ENCODE measurements at regions not wholly inside any gene's neighbourhood (a gene's known extent, or its start where the extent isn't known, plus 50 kb on each side); places are given as distances from the start of the nearest gene placed in this dataset.
"Not testable (repeated sequence)": the region's sequence is repeated elsewhere in the genome, so short reads cannot be mapped to it uniquely, and the experiment has no call there.

- H3K27me3 Mint-ChIP-seq (ENCODE audit: low read depth in 3 of 3): no peaks in the 10 kb centered on the region
- H3K9me3 Mint-ChIP-seq: peaks cover 2 to 34% (median 13%) of the 10 kb centered on the region in 6 donors
- no peaks in the 10 kb centered on the region for H3K4me1 Mint-ChIP-seq
- no peak for DNase-seq
- no peak overlapping the region for H3K4me3 Mint-ChIP-seq
- H3K36me3 Mint-ChIP-seq: no peaks in the 10 kb centered on the region
- no peak overlapping the region for H3K27ac Mint-ChIP-seq
These were observed 849.3 kb upstream of the PCDH10 start for GRCh38 chr4:132299841-132300240.

- DNase-seq: no peak
- peaks cover 5 to 25% (median 18%) of the 10 kb centered on the region in 6 donors for H3K9me3 Mint-ChIP-seq
- H3K36me3 Mint-ChIP-seq: no peaks in the 10 kb centered on the region
- H3K4me3 Mint-ChIP-seq: no peak overlapping the region
- no peaks in the 10 kb centered on the region for H3K4me1 Mint-ChIP-seq
- H3K27ac Mint-ChIP-seq: no peak overlapping the region
- H3K27me3 Mint-ChIP-seq (ENCODE audit: low read depth in 3 of 3): no peaks in the 10 kb centered on the region
These were observed 836.6 kb upstream of the PCDH10 start for GRCh38 chr4:132312521-132312920.

- Mint-ChIP-seq H3K4me1 (no peaks in the 10 kb centered on the region), H3K4me3 (no peak overlapping the region), H3K27me3 (ENCODE audit: low read depth in 3 of 3) (no peaks in the 10 kb centered on the region), H3K36me3 (no peaks in the 10 kb centered on the region), H3K27ac (no peak overlapping the region), H3K9me3 (peaks cover 2 to 22% (median 14%) of the 10 kb centered on the region in 6 donors)
- DNase-seq: no peak
These were observed 835.2 kb upstream of the PCDH10 start for GRCh38 chr4:132313852-132314251.

GRCh38 chr4:132316738-132317137, 832.4 kb upstream of the PCDH10 start:
- Mint-ChIP-seq H3K4me3 (no peak overlapping the region), H3K27ac (no peak overlapping the region), H3K4me1 (no peaks in the 10 kb centered on the region), H3K27me3 (ENCODE audit: low read depth in 3 of 3) (no peaks in the 10 kb centered on the region), H3K36me3 (no peaks in the 10 kb centered on the region), H3K9me3 (peaks cover 0 to 32% (median 16%) of the 10 kb centered on the region in 6 donors)
- DNase-seq: no peak

GRCh38 chr4:132317923-132318322, 831.2 kb upstream of the PCDH10 start:
- no peak for DNase-seq
- Mint-ChIP-seq H3K4me3 (no peak overlapping the region), H3K27me3 (ENCODE audit: low read depth in 3 of 3) (no peaks in the 10 kb centered on the region), H3K9me3 (peaks cover 0 to 38% (median 20%) of the 10 kb centered on the region in 6 donors), H3K36me3 (no peaks in the 10 kb centered on the region), H3K4me1 (no peaks in the 10 kb centered on the region), H3K27ac (no peak overlapping the region)

- Mint-ChIP-seq H3K27ac (no peak overlapping the region), H3K4me3 (no peak overlapping the region), H3K27me3 (ENCODE audit: low read depth in 3 of 3) (no peaks in the 10 kb centered on the region), H3K4me1 (no peaks in the 10 kb centered on the region), H3K9me3 (peaks cover 6 to 39% (median 21%) of the 10 kb centered on the region in 6 donors), H3K36me3 (no peaks in the 10 kb centered on the region)
- no peak for DNase-seq
These were observed 820.3 kb upstream of the PCDH10 start for GRCh38 chr4:132328761-132329160.

- Mint-ChIP-seq H3K4me1 (no peaks in the 10 kb centered on the region), H3K27ac (no peak overlapping the region), H3K4me3 (no peak overlapping the region), H3K27me3 (ENCODE audit: low read depth in 3 of 3) (no peaks in the 10 kb centered on the region), H3K9me3 (peaks cover 6 to 38% (median 21%) of the 10 kb centered on the region in 6 donors), H3K36me3 (no peaks in the 10 kb centered on the region)
- DNase-seq: no peak
These were observed 818.1 kb upstream of the PCDH10 start for GRCh38 chr4:132330994-132331393.

GRCh38 chr4:132332932-132333723, 816.0 kb upstream of the PCDH10 start:
- no peak for DNase-seq
- Mint-ChIP-seq H3K4me3 (no peak overlapping the region), H3K4me1 (no peaks in the 10 kb centered on the region), H3K9me3 (peaks cover 5 to 43% (median 19%) of the 10 kb centered on the region in 6 donors), H3K27ac (no peak overlapping the region), H3K36me3 (no peaks in the 10 kb centered on the region), H3K27me3 (ENCODE audit: low read depth in 3 of 3) (no peaks in the 10 kb centered on the region)

- no peaks in the 10 kb centered on the region for H3K27me3 Mint-ChIP-seq (ENCODE audit: low read depth in 3 of 3)
- H3K4me3 Mint-ChIP-seq: no peak overlapping the region
- H3K27ac Mint-ChIP-seq: no peak overlapping the region
- H3K9me3 Mint-ChIP-seq: peaks cover 4 to 39% (median 20%) of the 10 kb centered on the region in 6 donors
- DNase-seq: no peak
- no peaks in the 10 kb centered on the region for H3K36me3 Mint-ChIP-seq
- no peaks in the 10 kb centered on the region for H3K4me1 Mint-ChIP-seq
These were observed 815.4 kb upstream of the PCDH10 start for GRCh38 chr4:132333724-132334047.

GRCh38 chr4:132334081-132334480, 815.0 kb upstream of the PCDH10 start:
- H3K9me3 Mint-ChIP-seq: peaks cover 4 to 39% (median 22%) of the 10 kb centered on the region in 6 donors
- no peak overlapping the region for H3K4me3 Mint-ChIP-seq
- H3K4me1 Mint-ChIP-seq: no peaks in the 10 kb centered on the region
- H3K27ac Mint-ChIP-seq: no peak overlapping the region
- DNase-seq: no peak
- H3K27me3 Mint-ChIP-seq (ENCODE audit: low read depth in 3 of 3): no peaks in the 10 kb centered on the region
- H3K36me3 Mint-ChIP-seq: no peaks in the 10 kb centered on the region

GRCh38 chr4:132344924-132345828, 803.9 kb upstream of the PCDH10 start:
- no peak overlapping the region for H3K4me3 Mint-ChIP-seq
- peaks cover 0 to 5% (median 0%) of the 10 kb centered on the region in 3 donors for H3K36me3 Mint-ChIP-seq
- H3K27me3 Mint-ChIP-seq (ENCODE audit: low read depth in 3 of 3): no peaks in the 10 kb centered on the region
- H3K9me3 Mint-ChIP-seq: peaks cover 12 to 28% (median 19%) of the 10 kb centered on the region in 6 donors
- DNase-seq: no peak
- no peaks in the 10 kb centered on the region for H3K4me1 Mint-ChIP-seq
- no peak overlapping the region for H3K27ac Mint-ChIP-seq

- H3K4me3 Mint-ChIP-seq: no peak overlapping the region
- H3K9me3 Mint-ChIP-seq: peaks cover 12 to 28% (median 20%) of the 10 kb centered on the region in 6 donors
- no peak overlapping the region for H3K27ac Mint-ChIP-seq
- H3K27me3 Mint-ChIP-seq (ENCODE audit: low read depth in 3 of 3): no peaks in the 10 kb centered on the region
- H3K36me3 Mint-ChIP-seq: peaks cover 0 to 5% (median 0%) of the 10 kb centered on the region in 3 donors
- no peak for DNase-seq
- H3K4me1 Mint-ChIP-seq: no peaks in the 10 kb centered on the region
These were observed 803.1 kb upstream of the PCDH10 start for GRCh38 chr4:132346016-132346415.

GRCh38 chr4:132351606-132352005, 797.5 kb upstream of the PCDH10 start:
- H3K4me1 Mint-ChIP-seq; DNase-seq; H3K27me3 Mint-ChIP-seq (ENCODE audit: low read depth in 3 of 3); H3K27ac Mint-ChIP-seq; H3K36me3 Mint-ChIP-seq; H3K4me3 Mint-ChIP-seq: not testable (repeated sequence)
- H3K9me3 Mint-ChIP-seq: peaks cover 8 to 36% (median 24%) of the 10 kb centered on the region in 6 donors

GRCh38 chr4:132382243-132382642, 766.9 kb upstream of the PCDH10 start:
- Mint-ChIP-seq H3K36me3 (peaks cover 0 to 4% (median 0%) of the 10 kb centered on the region in 3 donors), H3K27me3 (ENCODE audit: low read depth in 3 of 3) (peaks cover 0 to 2% (median 0%) of the 10 kb centered on the region in 3 donors), H3K4me3 (no peak overlapping the region), H3K4me1 (no peaks in the 10 kb centered on the region), H3K27ac (no peak overlapping the region), H3K9me3 (peaks cover 5 to 47% (median 36%) of the 10 kb centered on the region in 6 donors)
- DNase-seq: no peak

Measured in immature natural killer cell (primary cell).